Fibroblast of peridontal ligament (primary cell): ENCODE measurements at regions not wholly inside any gene's neighbourhood (a gene's known extent, or its start where the extent isn't known, plus 50 kb on each side); places are given as distances from the start of the nearest gene placed in this dataset.
"Not testable (repeated sequence)": the region's sequence is repeated elsewhere in the genome, so short reads cannot be mapped to it uniquely, and the experiment has no call there.

Experiments used
- DNase-seq: peaks from one replicate; pipeline ENCODE4 v3.0.0-alpha.2; 2010; ENCODE audit errors: extremely low read depth

GRCh38 chr21:14826630-14827029 is 238.2 kb downstream of the NRIP1 start:
- DNase-seq = no peak

GRCh38 chr21:14825514-14825974 is 239.3 kb downstream of the NRIP1 start:
- no peak for DNase-seq

DNA sequence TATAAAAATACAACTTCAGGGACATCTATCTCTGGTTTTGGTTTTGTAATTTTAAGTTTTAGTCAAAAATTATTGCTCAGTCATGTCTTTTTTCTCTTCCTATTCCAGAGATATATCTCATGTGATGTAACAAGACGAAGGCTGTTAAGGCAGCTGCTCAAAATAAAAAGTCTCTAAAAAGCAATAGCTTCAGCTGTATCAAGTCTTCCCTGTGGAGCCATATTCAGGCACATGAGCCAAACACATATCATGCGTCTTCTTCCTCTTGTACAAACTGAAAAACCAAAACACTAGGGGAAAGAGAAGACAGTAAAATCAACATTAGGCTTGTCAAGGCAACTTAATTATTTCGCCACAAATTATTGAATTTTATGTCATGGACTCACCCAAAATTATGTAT is 240.7 kb downstream of the NRIP1 start:
- no peak for DNase-seq

DNA sequence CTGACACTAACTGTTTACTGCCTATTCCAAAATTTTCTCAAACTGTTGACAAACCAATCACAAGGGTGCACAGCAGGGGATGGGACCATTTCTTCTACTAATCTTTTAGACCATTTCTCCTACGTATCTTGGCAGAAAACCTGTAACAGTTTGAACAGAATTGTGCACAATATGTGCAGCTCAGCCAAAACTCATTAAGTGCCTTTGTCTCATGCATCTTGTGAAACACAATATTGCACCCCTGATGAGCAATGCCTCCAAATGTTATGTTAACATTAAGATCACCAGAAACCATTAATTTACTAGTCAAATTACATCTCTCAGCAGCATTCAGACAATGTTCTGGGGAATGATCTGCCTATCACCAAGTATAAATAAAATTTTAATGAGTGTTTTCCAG is 247.5 kb downstream of the NRIP1 start:
- DNase-seq = no peak

- DNase-seq = peak; percentile 56
Observed at GRCh38 chr21:14814991-14815390, 249.8 kb downstream of the NRIP1 start.

- no peak for DNase-seq
Observed at GRCh38 chr21:14814282-14814681, 250.5 kb downstream of the NRIP1 start.

- not testable (repeated sequence) for DNase-seq
Observed at GRCh38 chr21:14804170-14804569, 258.1 kb upstream of the SAMSN1 start.

GRCh38 chr21:14797543-14797942 is 251.4 kb upstream of the SAMSN1 start:
- DNase-seq = no peak

- DNase-seq = no peak
Observed at GRCh38 chr21:14787312-14787711, 241.2 kb upstream of the SAMSN1 start.

- no peak for DNase-seq
Observed at GRCh38 chr21:14785679-14786078, 239.6 kb upstream of the SAMSN1 start.

- no peak for DNase-seq
Observed at GRCh38 chr21:14773777-14774345, 227.7 kb upstream of the SAMSN1 start.

DNA sequence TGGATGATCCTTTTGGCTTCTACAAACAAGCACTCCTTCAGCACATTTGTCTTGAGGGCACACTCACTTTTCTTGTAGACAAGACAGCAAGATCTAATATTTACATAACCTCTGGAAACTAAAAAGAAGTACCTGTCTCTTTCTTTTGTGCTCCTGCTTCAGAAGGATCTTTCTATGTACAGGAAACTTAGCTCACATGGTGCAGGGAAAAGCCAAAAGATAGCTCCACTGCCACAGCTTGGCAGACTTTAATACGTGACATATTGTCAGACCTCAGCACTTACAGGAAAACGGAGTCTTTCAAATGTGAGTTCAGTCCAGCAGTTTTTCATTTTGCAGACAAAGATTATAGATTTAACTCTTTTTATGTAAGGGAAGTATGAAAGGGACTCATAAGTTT is 225.5 kb upstream of the SAMSN1 start:
- no peak for DNase-seq

DNA sequence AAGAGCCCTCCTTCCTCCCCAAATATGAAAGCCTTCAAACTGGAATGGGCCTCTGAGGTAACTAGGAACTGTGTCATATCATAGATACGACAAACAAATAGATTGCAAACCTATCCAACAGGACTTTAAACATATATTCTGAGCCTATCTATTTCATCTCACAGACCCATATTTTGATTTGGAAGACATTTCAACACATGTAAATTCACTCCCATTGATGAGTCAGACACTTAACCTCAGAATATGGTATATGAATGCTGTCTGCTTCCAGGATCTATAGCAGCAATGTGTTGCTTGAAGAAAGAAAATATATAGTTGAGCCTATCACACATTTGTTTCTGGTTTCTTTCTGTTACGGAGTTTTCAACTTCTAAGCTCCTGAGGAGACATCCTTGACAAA is 221.9 kb upstream of the SAMSN1 start:
- DNase-seq = no peak

GRCh38 chr21:14767192-14767852 is 221.2 kb upstream of the SAMSN1 start:
- DNase-seq = no peak

- no peak for DNase-seq
Observed at GRCh38 chr21:14766241-14766640, 220.1 kb upstream of the SAMSN1 start.

DNA sequence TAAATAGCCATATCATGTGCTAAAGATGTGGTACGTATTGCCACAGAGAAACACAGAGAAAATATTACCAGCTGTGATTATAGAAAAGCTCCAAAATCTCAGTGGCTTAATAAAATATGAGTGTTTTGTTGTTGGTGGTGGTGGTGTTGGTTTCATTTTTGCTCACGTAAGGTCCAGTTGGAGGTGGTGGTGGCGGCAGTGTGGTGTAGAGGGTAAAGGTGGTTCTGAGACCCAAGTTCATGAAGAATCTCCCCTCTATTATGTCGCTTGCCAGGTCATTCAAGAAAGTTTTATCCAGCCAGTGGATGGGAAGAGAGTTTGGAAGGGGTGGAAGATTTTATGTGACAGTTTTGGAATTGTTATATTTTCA is 217.6 kb upstream of the SAMSN1 start:
- DNase-seq = no peak

GRCh38 chr21:14762734-14763694 is 216.9 kb upstream of the SAMSN1 start:
- DNase-seq = no peak

DNA sequence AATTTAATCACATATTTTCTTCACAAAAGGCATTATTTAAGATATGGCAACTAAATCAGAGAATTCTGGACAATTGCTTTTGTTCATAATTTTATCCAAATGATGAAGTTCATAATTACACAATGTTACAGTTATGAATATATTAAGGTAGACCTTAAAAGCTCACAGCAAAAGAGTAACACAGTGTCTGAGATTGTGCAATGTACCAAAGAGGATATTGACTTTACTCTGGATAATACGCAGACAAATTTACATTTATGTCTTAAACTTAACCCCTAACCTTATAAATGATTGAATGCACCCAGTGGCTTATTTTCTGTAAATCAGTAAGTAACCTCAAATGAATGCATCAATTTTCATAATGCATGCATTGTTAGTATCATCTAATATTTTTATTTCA is 216.2 kb upstream of the SAMSN1 start:
- DNase-seq = no peak

- DNase-seq = no peak
Observed at GRCh38 chr21:14759285-14759684, 213.2 kb upstream of the SAMSN1 start.

- no peak for DNase-seq
Observed at GRCh38 chr21:14758849-14759248, 212.7 kb upstream of the SAMSN1 start.

- DNase-seq = no peak
Observed at GRCh38 chr21:14757533-14758327, 211.6 kb upstream of the SAMSN1 start.

DNA sequence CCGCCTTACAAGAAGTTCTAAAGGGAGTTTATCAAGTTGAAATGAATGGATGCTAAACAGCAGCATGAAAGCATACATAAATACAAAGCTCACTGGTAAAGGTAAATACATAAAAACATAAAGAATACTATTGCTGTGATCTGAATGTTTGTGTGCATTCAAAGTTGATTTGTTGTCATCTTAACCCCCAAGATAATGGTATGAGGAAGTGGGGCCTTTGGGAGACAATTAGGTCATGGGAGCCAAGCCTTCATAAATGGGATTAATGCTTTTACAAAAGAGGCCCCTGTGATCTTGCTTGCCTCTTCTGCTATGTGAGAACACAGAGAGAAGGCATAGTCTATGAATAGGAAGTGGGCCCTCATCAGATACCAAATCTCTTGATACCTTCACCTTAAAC is 209.0 kb upstream of the SAMSN1 start:
- DNase-seq = no peak
